GM21576 (cell line): ENCODE measurements at regions not wholly inside any gene's neighbourhood (a gene's known extent, or its start where the extent isn't known, plus 50 kb on each side); places are given as distances from the start of the nearest gene placed in this dataset.
"Not testable (repeated sequence)": the region's sequence is repeated elsewhere in the genome, so short reads cannot be mapped to it uniquely, and the experiment has no call there.

Experiments used
- ATAC-seq: cut with Tn5 transposase; IDR thresholded peaks from one replicate; pipeline ENCODE4 v1.9.1; 2021; ENCODE audit warnings: mild to moderate bottlenecking, moderate library complexity; ENCODE audit not compliant: unreplicated experiment

DNA sequence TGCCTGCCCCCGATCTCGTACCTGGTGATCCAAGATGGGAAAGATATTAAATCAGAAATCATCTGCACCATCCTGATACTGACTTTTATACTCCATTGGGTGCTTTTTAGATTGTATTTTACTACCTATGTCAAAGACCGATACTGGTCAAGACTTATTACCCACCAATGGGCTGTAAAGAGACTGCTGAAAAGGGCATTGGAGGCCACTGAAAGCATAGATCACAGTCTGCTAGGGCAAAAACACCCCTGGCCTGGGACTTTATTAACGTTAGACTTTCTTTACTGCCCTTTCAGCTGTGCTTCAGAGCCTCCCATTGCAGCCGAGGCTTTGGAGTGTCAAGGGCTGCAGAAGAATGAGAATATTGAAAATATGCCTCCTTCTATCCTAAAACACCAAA, 472.8 kb upstream of the DDX18 start:
- no peak for ATAC-seq

- no peak for ATAC-seq
Measured at GRCh38 chr2:117342415-117342814, 472.1 kb upstream of the DDX18 start.

DNA sequence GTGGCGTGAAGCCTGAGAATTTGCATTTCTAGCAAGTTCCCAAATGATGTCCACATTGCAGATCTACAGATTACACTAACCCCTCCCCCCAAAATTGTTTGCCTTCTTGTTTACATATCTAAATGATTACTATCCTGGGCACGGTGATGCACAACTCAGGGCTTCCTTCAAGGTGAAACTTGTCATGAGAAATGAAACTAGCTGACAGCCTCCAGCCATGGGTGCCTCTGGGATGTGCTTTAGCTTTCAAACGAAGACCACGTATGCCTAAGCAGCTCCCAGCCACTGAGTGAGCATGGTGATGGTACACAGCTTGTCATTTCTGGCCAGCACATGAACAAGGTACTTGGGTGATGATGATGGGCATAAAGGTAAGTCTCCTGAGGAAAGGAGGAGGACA, 464.8 kb upstream of the DDX18 start:
- ATAC-seq = no peak

GRCh38 chr2:117351396-117351795, 463.1 kb upstream of the DDX18 start:
- no peak for ATAC-seq

- no peak for ATAC-seq
Measured at GRCh38 chr2:117359266-117359914, 455.1 kb upstream of the DDX18 start.

DNA sequence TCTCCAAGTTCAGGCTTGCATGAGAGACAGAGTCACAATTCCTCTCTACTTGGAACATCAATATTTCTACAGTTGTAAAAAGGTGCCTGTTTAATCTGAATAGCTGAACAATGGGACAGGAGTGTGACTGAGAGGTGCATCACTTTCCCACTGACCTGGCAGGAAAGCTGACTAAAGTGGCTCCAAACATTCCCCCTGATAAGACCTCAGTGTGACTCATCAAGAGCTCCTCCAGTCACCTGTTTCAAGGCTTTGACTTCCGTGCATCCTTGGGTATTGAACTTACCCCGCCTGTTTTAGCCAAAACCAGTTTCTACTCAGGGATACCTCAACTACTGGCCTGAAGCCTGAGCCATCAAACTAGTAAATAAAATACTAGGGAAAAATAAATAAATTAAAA, 453.9 kb upstream of the DDX18 start:
- ATAC-seq = no peak

GRCh38 chr2:117378653-117379052, 435.8 kb upstream of the DDX18 start:
- ATAC-seq = no peak

- no peak for ATAC-seq
Measured at GRCh38 chr2:117379928-117380327, 434.6 kb upstream of the DDX18 start.

DNA sequence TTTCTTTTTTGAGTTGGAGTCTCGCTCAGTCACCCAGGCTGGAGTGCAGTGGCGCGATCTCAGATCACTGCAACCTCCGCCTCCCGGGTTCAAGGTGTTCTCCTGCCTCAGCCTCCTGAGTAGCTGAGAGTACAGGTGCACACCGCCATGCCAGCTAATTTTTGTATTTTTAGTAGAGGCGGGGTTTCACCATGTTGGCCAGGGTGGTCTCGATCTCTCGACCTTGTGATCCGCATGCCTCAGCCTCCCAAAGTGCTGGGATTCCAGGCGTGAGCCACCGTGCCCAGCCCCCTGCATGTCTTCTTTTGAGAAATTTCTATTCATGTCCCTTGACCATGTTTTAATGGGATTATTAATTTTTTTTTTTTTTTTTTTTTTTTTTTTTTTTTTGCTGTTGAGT, 430.5 kb upstream of the DDX18 start:
- ATAC-seq = not testable (repeated sequence)

- ATAC-seq = no peak
Measured at GRCh38 chr2:117396161-117396560, 418.3 kb upstream of the DDX18 start.

DNA sequence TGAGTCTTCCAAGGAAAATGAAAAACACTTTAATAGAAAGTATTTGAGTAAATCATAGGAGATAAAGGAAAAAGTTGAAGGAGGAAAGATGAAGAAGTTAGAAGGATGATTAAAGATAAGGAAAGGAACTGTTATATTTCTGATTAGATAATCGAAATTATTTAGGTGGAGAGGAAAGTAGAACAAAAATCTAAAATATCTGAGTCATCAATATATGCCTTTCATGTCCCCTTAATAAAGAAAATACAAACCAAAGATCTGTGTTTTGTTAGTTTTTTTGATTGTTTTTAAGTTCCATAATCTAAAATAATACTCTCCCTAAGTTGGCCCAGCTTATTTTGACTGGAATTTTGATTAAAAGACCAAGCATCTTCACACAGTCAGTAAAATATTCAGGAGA, 412.9 kb upstream of the DDX18 start:
- no peak for ATAC-seq

- ATAC-seq = no peak
Measured at GRCh38 chr2:117406443-117406842, 408.0 kb upstream of the DDX18 start.

GRCh38 chr2:117407746-117408145, 406.7 kb upstream of the DDX18 start:
- ATAC-seq = no peak

DNA sequence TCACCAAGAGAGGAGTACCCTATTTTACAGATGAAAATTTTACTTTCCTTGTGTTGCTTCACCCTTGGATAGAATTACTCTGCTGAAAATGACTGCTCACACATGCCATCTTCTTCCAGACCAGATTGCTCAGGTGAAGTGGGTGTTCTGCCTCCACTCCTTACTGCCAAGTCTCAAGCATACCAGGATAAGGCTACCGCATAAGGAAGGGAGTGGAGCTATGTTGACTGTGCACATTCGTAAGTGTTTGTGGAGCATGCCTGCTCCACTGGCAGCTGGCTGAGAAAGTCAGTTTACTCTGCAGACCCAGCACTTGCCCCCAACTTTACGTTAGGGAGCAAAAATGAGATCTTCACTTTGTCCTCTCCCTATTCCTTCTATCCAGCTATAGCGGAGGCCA, 405.0 kb upstream of the DDX18 start:
- ATAC-seq = no peak

- ATAC-seq = no peak
Measured at GRCh38 chr2:117411983-117412382, 402.5 kb upstream of the DDX18 start.

- ATAC-seq = no peak
Measured at GRCh38 chr2:117432746-117433145, 381.7 kb upstream of the DDX18 start.

- no peak for ATAC-seq
Measured at GRCh38 chr2:117436697-117437096, 377.8 kb upstream of the DDX18 start.

GRCh38 chr2:117470311-117471095, 344.0 kb upstream of the DDX18 start:
- no peak for ATAC-seq

- ATAC-seq = no peak
Measured at GRCh38 chr2:117481608-117482007, 332.9 kb upstream of the DDX18 start.

GRCh38 chr2:117485588-117485987, 328.9 kb upstream of the DDX18 start:
- no peak for ATAC-seq

DNA sequence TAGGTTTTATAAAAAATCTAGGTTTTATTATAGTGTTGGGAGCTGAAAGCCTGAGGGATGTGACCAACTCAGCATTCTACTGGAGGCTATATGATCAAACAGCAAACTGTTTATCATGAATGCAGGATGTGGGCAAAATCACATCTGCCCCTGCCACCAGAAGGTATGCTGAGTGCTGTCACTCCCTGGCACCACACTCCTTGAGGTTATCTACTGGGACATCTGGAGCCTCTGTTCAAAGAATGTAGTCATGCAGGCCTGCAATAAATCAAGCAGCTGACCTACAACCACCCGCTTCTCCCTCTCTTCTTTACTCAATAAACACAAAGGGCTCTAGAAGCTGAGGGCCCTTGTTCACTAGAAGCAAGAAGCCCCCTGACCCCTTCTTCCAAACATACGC, 328.4 kb upstream of the DDX18 start:
- ATAC-seq = no peak

GRCh38 chr2:117492209-117492851, 322.2 kb upstream of the DDX18 start:
- ATAC-seq = no peak
